A673 (cell line): ENCODE measurements at regions not wholly inside any gene's neighbourhood (a gene's known extent, or its start where the extent isn't known, plus 50 kb on each side); places are given as distances from the start of the nearest gene placed in this dataset.

Experiments
- BruUV-seq: library from RNA; stranded (reverse); fragments of 400-500 nt; replicated peaks from 2 replicates; lab custom pipeline; 2021; lab: Mats Ljungman, UMichigan
- CTCF ChIA-PET: fragments of 300-600 bp; sonication (Branson Sonifier 250); formaldehyde crosslinking; loops from one replicate; lab custom pipeline; 2022; ENCODE audit warnings: antibody characterized with exemption; lab: Charles Lee
- POLR2A ChIA-PET: fragments of 300-600 bp; sonication (Branson Sonifier 250); formaldehyde crosslinking; loops from one replicate; lab custom pipeline; 2022; ENCODE audit warnings: antibody characterized with exemption; ENCODE audit not compliant: low non-redundant PET; lab: Charles Lee
- DNase-seq: peaks from one replicate; pipeline ENCODE4 v3.0.0-alpha.2; 2015; ENCODE audit warnings: low spot score
- H3K27ac ChIP-seq: fragments of 200-600 bp; sonication (generic); 2 replicates; pipeline ENCODE4 v1.5.1; 2016; ENCODE audit warnings: mixed run types, low read depth, mild to moderate bottlenecking, mixed read lengths, antibody characterized with exemption, low read length; ENCODE audit not compliant: poor library complexity, severe bottlenecking
- H3K27me3 ChIP-seq: fragments of 200-600 bp; sonication (generic); replicated peaks from 2 replicates; pipeline ENCODE4 v1.6.1; 2017; ENCODE audit warnings: mixed run types, low read depth, mild to moderate bottlenecking, mixed read lengths, antibody characterized with exemption, low read length; ENCODE audit not compliant: insufficient read depth, poor library complexity
- H3K36me3 ChIP-seq: fragments of 200-600 bp; sonication (generic); 2 replicates; pipeline ENCODE4 v1.6.1; 2016; ENCODE audit warnings: mixed run types, mild to moderate bottlenecking, mixed read lengths, antibody characterized with exemption, low read length; ENCODE audit not compliant: insufficient read depth, poor library complexity, severe bottlenecking
- H3K4me1 ChIP-seq: fragments of 200-600 bp; sonication (generic); 2 replicates; pipeline ENCODE4 v1.6.1; 2017; ENCODE audit warnings: mixed run types, mild to moderate bottlenecking, mixed read lengths, antibody characterized with exemption, low read length; ENCODE audit not compliant: insufficient read depth, poor library complexity, severe bottlenecking
- H3K4me3 ChIP-seq: fragments of 200-600 bp; sonication (generic); 2 replicates; pipeline ENCODE4 v1.5.1; 2016; ENCODE audit warnings: low read depth, mixed run types, mild to moderate bottlenecking, mixed read lengths, low read length; ENCODE audit not compliant: poor library complexity, severe bottlenecking
- H3K9me3 ChIP-seq: fragments of 200-600 bp; sonication (generic); 2 replicates; pipeline ENCODE4 v1.6.1; 2016; ENCODE audit warnings: mixed run types, low read depth, mild to moderate bottlenecking, mixed read lengths, antibody characterized with exemption, low read length; ENCODE audit not compliant: poor library complexity, severe bottlenecking
- EZH2 ChIP-seq: fragments of 200-600 bp; sonication (generic); IDR thresholded peaks from 2 replicates; pipeline ENCODE4 v1.6.1; 2017; ENCODE audit warnings: borderline replicate concordance, low read depth, mild to moderate bottlenecking, mixed read lengths, antibody characterized with exemption, low read length; ENCODE audit not compliant: poor library complexity, severe bottlenecking
- intact Hi-C: fragments of 100-400 bp; cut with micrococcal nuclease; formaldehyde crosslinking; loops from one replicate; pipeline ENCODE4 v1.10.0; 2022; ENCODE audit not compliant: unreplicated experiment
- TF ChIP-seq, protein P1 (sequence below): fragments of 300-800, 200-600 bp; sonication (generic); conservative IDR thresholded peaks from 2 replicates; pipeline ENCODE4 v1.5.1; 2017; ENCODE audit warnings: low read depth, mild to moderate bottlenecking, antibody characterized with exemption, low read length, moderate library complexity, mixed read lengths

DNA sequence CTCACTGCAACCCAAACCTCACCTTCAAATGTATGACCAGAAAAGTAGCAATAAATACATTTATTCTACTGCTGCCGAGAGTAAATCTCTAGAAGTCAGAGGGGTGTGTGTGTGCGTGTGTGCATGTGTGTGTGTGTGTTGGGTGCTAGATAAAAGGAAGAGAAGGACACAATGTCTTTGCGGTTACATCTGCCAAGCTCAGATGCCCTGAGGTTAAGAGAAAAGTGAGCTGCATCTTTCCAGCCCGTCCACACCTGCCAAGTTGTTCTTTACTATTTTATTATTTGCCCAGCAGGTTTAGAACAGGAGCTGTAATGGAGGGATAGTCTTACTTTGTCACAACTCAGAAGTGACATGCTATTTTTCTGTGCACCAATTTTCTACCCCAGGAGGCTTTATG lies 54.5 kb upstream of the ANKFN1 start:
- Histone ChIP-seq H3K4me3 (no peak overlapping the region), H3K27me3 (peaks cover 5% of the 10 kb centered on the region), H3K4me1 (no peaks in the 10 kb centered on the region), H3K27ac (no peak overlapping the region), H3K36me3 (no peaks in the 10 kb centered on the region), H3K9me3 (no peaks in the 10 kb centered on the region)
- intact Hi-C loops = no loop called here
- CTCF ChIA-PET = no interaction called here
- no TSS peak for BruUV-seq
- DNase-seq = no peak
- TF ChIP-seq EZH2 = no peak
- TF ChIP-seq, protein P1, sequence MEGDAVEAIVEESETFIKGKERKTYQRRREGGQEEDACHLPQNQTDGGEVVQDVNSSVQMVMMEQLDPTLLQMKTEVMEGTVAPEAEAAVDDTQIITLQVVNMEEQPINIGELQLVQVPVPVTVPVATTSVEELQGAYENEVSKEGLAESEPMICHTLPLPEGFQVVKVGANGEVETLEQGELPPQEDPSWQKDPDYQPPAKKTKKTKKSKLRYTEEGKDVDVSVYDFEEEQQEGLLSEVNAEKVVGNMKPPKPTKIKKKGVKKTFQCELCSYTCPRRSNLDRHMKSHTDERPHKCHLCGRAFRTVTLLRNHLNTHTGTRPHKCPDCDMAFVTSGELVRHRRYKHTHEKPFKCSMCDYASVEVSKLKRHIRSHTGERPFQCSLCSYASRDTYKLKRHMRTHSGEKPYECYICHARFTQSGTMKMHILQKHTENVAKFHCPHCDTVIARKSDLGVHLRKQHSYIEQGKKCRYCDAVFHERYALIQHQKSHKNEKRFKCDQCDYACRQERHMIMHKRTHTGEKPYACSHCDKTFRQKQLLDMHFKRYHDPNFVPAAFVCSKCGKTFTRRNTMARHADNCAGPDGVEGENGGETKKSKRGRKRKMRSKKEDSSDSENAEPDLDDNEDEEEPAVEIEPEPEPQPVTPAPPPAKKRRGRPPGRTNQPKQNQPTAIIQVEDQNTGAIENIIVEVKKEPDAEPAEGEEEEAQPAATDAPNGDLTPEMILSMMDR = no peak
- POLR2A ChIA-PET = interaction anchor here (0.6 kb wide), 1 partner anchor 17 kb away, joined by 3 read pairs; no protein-coding TSS in a partner anchor

DNA sequence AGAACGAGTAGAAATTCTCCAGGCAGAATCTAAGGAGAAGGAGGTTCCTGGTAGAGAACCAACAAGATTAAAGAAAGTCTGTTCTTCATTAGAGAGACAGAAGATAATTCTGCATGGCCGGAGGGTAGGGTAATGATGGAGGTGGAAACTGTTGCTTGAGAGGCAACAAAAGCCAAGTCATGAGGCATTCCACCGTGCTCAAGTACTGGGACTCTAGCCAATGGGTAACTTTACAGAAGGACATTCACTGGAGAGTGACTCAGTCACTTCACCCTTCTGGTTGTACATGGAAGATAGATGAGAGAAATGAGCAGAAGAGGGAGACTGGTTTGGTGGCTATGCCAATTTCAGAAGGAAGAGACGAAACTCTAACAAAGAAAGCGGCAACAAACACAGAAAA lies 53.6 kb upstream of the ANKFN1 start:
- Histone ChIP-seq H3K4me3 (no peak overlapping the region), H3K36me3 (no peaks in the 10 kb centered on the region), H3K4me1 (no peaks in the 10 kb centered on the region), H3K27me3 (peaks cover 6% of the 10 kb centered on the region), H3K9me3 (no peaks in the 10 kb centered on the region), H3K27ac (no peak overlapping the region)
- no TSS peak for BruUV-seq
- ChIA-PET CTCF (no interaction called here), POLR2A (no interaction called here)
- TF ChIP-seq EZH2 = no peak
- TF ChIP-seq, protein P1 = no peak
- no peak for DNase-seq
- intact Hi-C loops = no loop called here
